HEK293 (cell line): ENCODE measurements at regions not wholly inside any gene's neighbourhood (a gene's known extent, or its start where the extent isn't known, plus 50 kb on each side); places are given as distances from the start of the nearest gene placed in this dataset.

Experiments
- CTCF ChIA-PET: fragments of 350-600 bp; formaldehyde crosslinking; extraction: SDS; loops from one replicate; lab custom pipeline; 2021; ENCODE audit warnings: antibody characterized with exemption; lab: Yijun Ruan, JAX
- POLR2A ChIA-PET: fragments of 300-600 bp; formaldehyde crosslinking; extraction: SDS; loops from one replicate; lab custom pipeline; 2020; ENCODE audit warnings: antibody characterized with exemption, inconsistent platforms; lab: Yijun Ruan, JAX
- H3K27ac ChIP-seq: fragments of 200-500 bp; sonication (Bioruptor generic); 2 replicates; pipeline ENCODE4 v1.5.1; 2014; ENCODE audit warnings: low read depth, low read length, control low read depth, inconsistent platforms; ENCODE audit errors: extremely low read depth
- H3K36me3 ChIP-seq, 2 experiments: fragments of 200-500 bp in 1 of 2; sonication (Bioruptor generic) in 1 of 2; 1 replicate in 1 of 2; 2 replicates in 1 of 2; pipeline ENCODE4 v1.5.1; 2014 to 2017; ENCODE audit warnings: inconsistent platforms in 2 of 2, low read length in 2 of 2; ENCODE audit not compliant: control insufficient read depth in 2 of 2, insufficient read depth in 1 of 2
- H3K4me1 ChIP-seq: fragments of 200-500 bp; sonication (Bioruptor generic); 2 replicates; pipeline ENCODE4 v1.5.1; 2014; ENCODE audit warnings: mild to moderate bottlenecking, low read length, inconsistent platforms; ENCODE audit not compliant: control insufficient read depth, insufficient read depth
- H3K4me3 ChIP-seq: 2 replicates; pipeline ENCODE4 v1.5.1; 2011; ENCODE audit warnings: low read depth, mild to moderate bottlenecking, control low read depth, low read length, moderate library complexity
- H3K9me3 ChIP-seq: fragments of 200-500 bp; sonication (Bioruptor generic); 2 replicates; pipeline ENCODE4 v1.5.1; 2014; ENCODE audit warnings: low read depth, low read length, inconsistent platforms; ENCODE audit not compliant: control insufficient read depth, insufficient read depth
- AEBP2 ChIP-seq: fragments of 450-650 bp; formaldehyde crosslinking; IDR thresholded peaks from 2 replicates; pipeline ENCODE4 v1.5.1; 2016; ENCODE audit warnings: missing biosample characterization, missing genetic modification characterization, borderline replicate concordance
- KLF16 ChIP-seq: fragments of 450-650 bp; formaldehyde crosslinking; IDR thresholded peaks from 2 replicates; pipeline ENCODE4 v1.5.1; 2017; ENCODE audit warnings: missing biosample characterization, missing genetic modification characterization
- MEIS1 ChIP-seq: sonication (generic); formaldehyde crosslinking; IDR thresholded peaks from 2 replicates; pipeline ENCODE4 v1.8.1; 2022; ENCODE audit warnings: missing genetic modification reagents, mild to moderate bottlenecking, borderline replicate concordance
- MYNN ChIP-seq: fragments of 450-650 bp; formaldehyde crosslinking; IDR thresholded peaks from 2 replicates; pipeline ENCODE4 v1.5.1; 2016; ENCODE audit warnings: missing biosample characterization, missing genetic modification characterization, borderline replicate concordance
- PATZ1 ChIP-seq: fragments of 450-650 bp; formaldehyde crosslinking; IDR thresholded peaks from 2 replicates; pipeline ENCODE4 v1.5.1; 2016; ENCODE audit warnings: missing biosample characterization, missing genetic modification characterization
- PRDM1 ChIP-seq: fragments of 450-650 bp; formaldehyde crosslinking; IDR thresholded peaks from 2 replicates; pipeline ENCODE4; 2016; ENCODE audit warnings: missing biosample characterization, missing genetic modification characterization
- SP3 ChIP-seq: fragments of 450-650 bp; formaldehyde crosslinking; IDR thresholded peaks from 2 replicates; pipeline ENCODE4 v1.5.1; 2016; ENCODE audit warnings: missing biosample characterization, missing genetic modification characterization
- SP7 ChIP-seq: fragments of 450-650 bp; formaldehyde crosslinking; IDR thresholded peaks from 2 replicates; pipeline ENCODE4 v1.5.1; 2016; ENCODE audit warnings: missing biosample characterization, missing genetic modification characterization
- ZNF132 ChIP-seq: fragments of 450-650 bp; formaldehyde crosslinking; IDR thresholded peaks from 2 replicates; pipeline ENCODE4 v1.5.1; 2017; ENCODE audit warnings: missing biosample characterization, missing genetic modification characterization, borderline replicate concordance
- ZNF138 ChIP-seq: fragments of 450-650 bp; formaldehyde crosslinking; IDR thresholded peaks from 2 replicates; pipeline ENCODE4 v1.5.1; 2016; ENCODE audit warnings: missing biosample characterization, missing genetic modification characterization, borderline replicate concordance
- ZNF140 ChIP-seq: fragments of 450-650 bp; formaldehyde crosslinking; IDR thresholded peaks from 2 replicates; pipeline ENCODE4 v1.5.1; 2016; ENCODE audit warnings: missing biosample characterization, missing genetic modification characterization
- ZNF324 ChIP-seq: fragments of 450-650 bp; formaldehyde crosslinking; IDR thresholded peaks from 2 replicates; pipeline ENCODE4 v1.5.1; 2016; ENCODE audit warnings: missing biosample characterization, missing genetic modification characterization
- ZNF398 ChIP-seq: fragments of 450-650 bp; formaldehyde crosslinking; IDR thresholded peaks from 2 replicates; pipeline ENCODE4 v1.5.1; 2017; ENCODE audit warnings: missing biosample characterization, missing genetic modification characterization
- ZNF510 ChIP-seq: fragments of 450-650 bp; formaldehyde crosslinking; IDR thresholded peaks from 2 replicates; pipeline ENCODE4 v1.5.1; 2018; ENCODE audit warnings: mild to moderate bottlenecking, missing genetic modification characterization, missing biosample characterization; ENCODE audit not compliant: insufficient replicate concordance
- ZNF514 ChIP-seq: fragments of 450-650 bp; formaldehyde crosslinking; IDR thresholded peaks from 2 replicates; pipeline ENCODE4 v1.5.1; 2016; ENCODE audit warnings: missing biosample characterization, missing genetic modification characterization
- ZNF600 ChIP-seq: fragments of 450-650 bp; formaldehyde crosslinking; IDR thresholded peaks from 2 replicates; pipeline ENCODE4 v1.5.1; 2016; ENCODE audit warnings: missing biosample characterization, missing genetic modification characterization
- ZNF610 ChIP-seq: fragments of 450-650 bp; formaldehyde crosslinking; IDR thresholded peaks from 2 replicates; pipeline ENCODE4 v1.5.1; 2016; ENCODE audit warnings: missing biosample characterization, missing genetic modification characterization, borderline replicate concordance
- TF ChIP-seq, protein P1 (sequence below): fragments of 450-650 bp; formaldehyde crosslinking; IDR thresholded peaks from 2 replicates; pipeline ENCODE4 v1.5.1; 2016; ENCODE audit warnings: missing biosample characterization, missing genetic modification characterization

GRCh38 chr3:103047640-103048039, 612.8 kb downstream of the ZPLD1 start:
- no peaks in the 10 kb centered on the region for H3K36me3 ChIP-seq
- H3K9me3 ChIP-seq, result no peaks in the 10 kb centered on the region
- no peak overlapping the region for H3K27ac ChIP-seq
- POLR2A ChIA-PET, result no interaction called here
- CTCF ChIA-PET, result interaction anchor here (0.6 to 0.7 kb wide), 2 partner anchors 29 to 103 kb away, joined by 3 read pairs; no protein-coding TSS in a partner anchor
- no peaks in the 10 kb centered on the region for H3K4me1 ChIP-seq
- TF ChIP-seq, protein P1, sequence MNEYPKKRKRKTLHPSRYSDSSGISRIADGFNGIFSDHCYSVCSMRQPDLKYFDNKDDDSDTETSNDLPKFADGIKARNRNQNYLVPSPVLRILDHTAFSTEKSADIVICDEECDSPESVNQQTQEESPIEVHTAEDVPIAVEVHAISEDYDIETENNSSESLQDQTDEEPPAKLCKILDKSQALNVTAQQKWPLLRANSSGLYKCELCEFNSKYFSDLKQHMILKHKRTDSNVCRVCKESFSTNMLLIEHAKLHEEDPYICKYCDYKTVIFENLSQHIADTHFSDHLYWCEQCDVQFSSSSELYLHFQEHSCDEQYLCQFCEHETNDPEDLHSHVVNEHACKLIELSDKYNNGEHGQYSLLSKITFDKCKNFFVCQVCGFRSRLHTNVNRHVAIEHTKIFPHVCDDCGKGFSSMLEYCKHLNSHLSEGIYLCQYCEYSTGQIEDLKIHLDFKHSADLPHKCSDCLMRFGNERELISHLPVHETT (tag by site-specific recombination), result no peak
- TF ChIP-seq KLF16 (tag by site-specific recombination), result no peak
- no peak for TF ChIP-seq MEIS1 (CRISPR knock-in tag)
- no peak overlapping the region for H3K4me3 ChIP-seq

DNA sequence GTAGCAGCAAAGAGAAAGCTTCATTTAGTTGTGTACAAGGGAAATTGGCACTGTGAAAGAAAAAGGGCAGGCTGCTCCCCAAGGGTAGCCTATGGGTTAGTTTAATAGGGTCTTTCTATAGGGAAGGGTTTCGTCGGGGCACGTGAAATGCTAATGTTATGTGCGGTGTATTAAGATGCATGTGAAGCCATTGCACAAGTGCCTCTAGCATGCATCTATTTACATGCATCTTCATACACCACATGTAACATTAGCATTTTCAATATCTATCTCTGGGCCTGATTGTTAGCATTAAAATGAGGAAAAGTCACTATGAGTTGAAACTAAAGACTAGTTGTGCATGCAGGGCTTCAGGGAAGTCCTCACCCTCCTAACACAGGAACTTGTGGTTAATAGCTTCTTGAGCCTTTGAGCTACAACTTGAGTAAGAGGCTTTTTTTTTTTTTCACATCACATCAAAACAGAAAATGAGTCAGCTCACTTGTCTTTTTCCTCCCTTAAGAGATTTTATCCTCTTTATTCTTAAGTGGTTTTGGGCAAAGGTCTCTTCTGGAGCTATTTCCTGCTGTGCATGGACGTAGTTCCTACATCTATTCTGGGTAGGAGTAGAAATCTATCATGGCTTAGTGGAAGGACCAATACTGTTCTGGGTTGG, 613.4 kb downstream of the ZPLD1 start:
- TF ChIP-seq MYNN (tag by site-specific recombination) (no peak), ZNF324 (tag by site-specific recombination) (no peak), SP7 (tag by site-specific recombination) (no peak), PATZ1 (tag by site-specific recombination) (no peak), ZNF600 (no peak), ZNF132 (tag by site-specific recombination) (no peak), ZNF140 (no peak), ZNF610 (tag by site-specific recombination) (no peak), AEBP2 (no peak), ZNF514 (tag by site-specific recombination) (no peak), PRDM1 (tag by site-specific recombination) (no peak)
- TF ChIP-seq, protein P1 (tag by site-specific recombination), result no peak
- CTCF ChIA-PET, result interaction anchor here (0.6 to 0.7 kb wide), 2 partner anchors 28 to 103 kb away, joined by 3 read pairs; no protein-coding TSS in a partner anchor
- no peaks in the 10 kb centered on the region for H3K9me3 ChIP-seq
- no peaks in the 10 kb centered on the region for H3K4me1 ChIP-seq
- no peak overlapping the region for H3K4me3 ChIP-seq
- no peaks in the 10 kb centered on the region for H3K36me3 ChIP-seq
- no peak overlapping the region for H3K27ac ChIP-seq
- POLR2A ChIA-PET, result no interaction called here

DNA sequence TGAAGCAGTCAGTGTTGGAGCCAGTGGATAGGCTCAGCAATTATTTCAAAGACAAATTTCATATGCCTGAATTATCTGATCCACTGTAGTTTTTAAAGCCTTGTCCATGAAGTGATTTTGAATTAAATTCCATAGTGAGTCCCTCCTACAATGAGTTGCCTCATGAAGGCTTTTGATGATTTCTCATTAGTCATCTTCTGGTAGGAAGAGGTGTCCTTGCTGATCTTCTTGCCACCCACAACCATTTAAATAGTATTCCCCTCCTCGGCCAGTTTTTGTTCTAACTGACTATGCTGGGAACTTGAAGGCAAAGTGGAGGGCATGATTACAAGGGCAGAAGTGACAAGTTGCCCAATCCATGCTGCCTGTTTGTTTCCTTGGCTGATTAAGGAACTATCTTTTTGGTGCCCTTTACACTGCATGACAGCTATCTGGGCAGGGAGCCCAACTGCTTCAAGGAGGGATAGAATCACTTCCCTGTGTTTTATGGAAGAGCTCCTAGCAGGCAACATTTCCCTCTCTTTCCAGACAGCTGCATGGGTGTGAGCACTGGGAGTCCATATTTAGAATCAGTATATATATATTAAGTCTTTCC, 617.5 kb downstream of the ZPLD1 start:
- Histone ChIP-seq H3K27ac (no peak overlapping the region), H3K36me3 (no peaks in the 10 kb centered on the region), H3K4me1 (no peaks in the 10 kb centered on the region), H3K9me3 (no peaks in the 10 kb centered on the region), H3K4me3 (no peak overlapping the region)
- ChIA-PET CTCF (no interaction called here), POLR2A (no interaction called here)
- TF ChIP-seq SP3 (tag by site-specific recombination), result no peak
- no peak for TF ChIP-seq ZNF510 (tag by site-specific recombination)
- no peak for TF ChIP-seq ZNF398
- no peak for TF ChIP-seq ZNF138 (tag by site-specific recombination)
